K562 (cell line): ENCODE measurements at regions not wholly inside any gene's neighbourhood (a gene's known extent, or its start where the extent isn't known, plus 50 kb on each side); places are given as distances from the start of the nearest gene placed in this dataset.
"Not testable (repeated sequence)": the region's sequence is repeated elsewhere in the genome, so short reads cannot be mapped to it uniquely, and the experiment has no call there.

Source experiments
- ATAC-seq: fragments of 200-7000 bp; cut with Tn5 transposase; 3 replicates; pipeline ENCODE4 v1.9.1; 2020; ENCODE audit warnings: moderate library complexity
- BruUV-seq: library from RNA; stranded (reverse); fragments of 400-500 nt; replicated peaks from 2 replicates; lab custom pipeline; 2021; lab: Mats Ljungman, UMichigan
- CTCF ChIA-PET: fragments of 300-600 bp; formaldehyde crosslinking; extraction: SDS; loops from one replicate; lab custom pipeline; 2021; ENCODE audit warnings: low intra/inter-chr PET ratio; lab: Yijun Ruan, JAX
- POLR2A ChIA-PET: fragments of 300-600, 350-650 bp; sonication (Branson Sonifier 250); formaldehyde crosslinking; extraction: SDS; loops from one replicate; lab custom pipeline; 2021; ENCODE audit warnings: antibody characterized with exemption, inconsistent platforms; lab: Yijun Ruan, JAX
- DNase-seq, 4 experiments: peaks; one replicate each; pipeline versions ENCODE4 v3.0.0 to v3.0.0-alpha.2; 2011 to 2018; ENCODE audit warnings: low spot score in 3 of 4, mixed read lengths in 3 of 4; ENCODE audit errors: extremely low read depth in 1 of 4
- FAIRE-seq: peaks from 2 replicates; lab custom pipeline; 2011; peaks lifted over from hg19 to GRCh38; lab: Jason Lieb, UNC
- H2AFZ ChIP-seq: 2 replicates; pipeline ENCODE4 v1.6.0; 2011; ENCODE audit warnings: low read depth, low read length, control low read depth, inconsistent platforms
- H3K27ac ChIP-seq: fragments of 200-600 bp; 3 replicates; pipeline ENCODE4 v1.8.0; 2011; ENCODE audit warnings: low read depth, mild to moderate bottlenecking, control low read depth, inconsistent platforms, low read length, moderate library complexity, mixed read lengths; ENCODE audit errors: extremely low read depth
- H3K27me3 ChIP-seq, 2 experiments: fragments of 300-600 bp in 1 of 2; 2 replicates in 1 of 2; 3 replicates in 1 of 2; pipeline versions ENCODE4 v1.6.0 to v1.8.0; 2011; ENCODE audit warnings: inconsistent platforms in 2 of 2, low read length in 2 of 2, mild to moderate bottlenecking in 1 of 2, mixed read lengths in 1 of 2, moderate library complexity in 1 of 2; ENCODE audit not compliant: control insufficient read depth in 2 of 2, insufficient read depth in 2 of 2
- H3K36me3 ChIP-seq: fragments of 300-600 bp; 3 replicates; pipeline ENCODE4 v1.8.0; 2011; ENCODE audit warnings: mild to moderate bottlenecking, low read length, inconsistent platforms; ENCODE audit not compliant: control insufficient read depth, insufficient read depth
- H3K4me1 ChIP-seq, 2 experiments: fragments of 200-600 bp in 1 of 2; replicated peaks in 1 of 2; 2 replicates in 1 of 2; 3 replicates in 1 of 2; pipeline versions ENCODE4 v1.5.1 to v1.8.0; 2011; ENCODE audit warnings: inconsistent platforms in 2 of 2, low read length in 2 of 2, mild to moderate bottlenecking in 1 of 2, mixed read lengths in 1 of 2, moderate library complexity in 1 of 2; ENCODE audit not compliant: control insufficient read depth in 2 of 2, insufficient read depth in 2 of 2
- H3K4me2 ChIP-seq: 2 replicates; pipeline ENCODE4 v1.6.1; 2011; ENCODE audit warnings: low read length, control low read depth, inconsistent platforms, mixed read lengths; ENCODE audit not compliant: insufficient read depth
- H3K4me3 ChIP-seq: fragments of 200-600 bp; sonication (generic), shearing (Covaris generic); 2 replicates; pipeline ENCODE4 v1.5.1; 2016; ENCODE audit warnings: control low read depth, inconsistent platforms
- H3K79me2 ChIP-seq: fragments of 200-600 bp; 3 replicates; pipeline ENCODE4 v1.8.0; 2011; ENCODE audit warnings: low read length, inconsistent platforms; ENCODE audit not compliant: control insufficient read depth, insufficient read depth
- H3K9ac ChIP-seq, 2 experiments: 2 replicates each; pipeline versions ENCODE4 v1.6.0 to v1.6.1; 2011; ENCODE audit warnings: low read depth in 2 of 2, low read length in 2 of 2, control low read depth in 1 of 2, inconsistent platforms in 1 of 2, mild to moderate bottlenecking in 1 of 2, mixed read lengths in 1 of 2; ENCODE audit not compliant: insufficient read depth in 1 of 2
- H3K9me1 ChIP-seq: one replicate; pipeline ENCODE4 v1.6.0; 2011; ENCODE audit warnings: inconsistent platforms, mild to moderate bottlenecking, low read length, moderate library complexity; ENCODE audit not compliant: control insufficient read depth, insufficient read depth
- H3K9me3 ChIP-seq: replicated peaks from 2 replicates; pipeline ENCODE4 v1.5.1; 2011; ENCODE audit warnings: low read depth, low read length, inconsistent platforms; ENCODE audit not compliant: control insufficient read depth, insufficient read depth
- H4K20me1 ChIP-seq: replicated peaks from 2 replicates; pipeline ENCODE4 v1.6.1; 2011; ENCODE audit warnings: low read length, inconsistent platforms, mixed read lengths; ENCODE audit not compliant: control insufficient read depth, insufficient read depth
- CHD2 ChIP-seq: IDR thresholded peaks from 2 replicates; pipeline ENCODE4 v1.6.1; 2011; ENCODE audit warnings: low read depth, low read length
- WGBS: fragments of 100-300 bp; shearing (Covaris generic); methylation state at CpG from one replicate; pipeline ENCODE4 v1.1.6; 2016; ENCODE audit warnings: low coverage, mixed read lengths; ENCODE audit not compliant: insufficient coverage; ENCODE audit errors: missing lambda C conversion rate; 5-methylcytosine and 5-hydroxymethylcytosine counted together
- in situ Hi-C: fragments of 300-500 bp; cut with MboI; formaldehyde crosslinking; loops from 4 replicates; pipeline ENCODE4 v1.15.0; 2018; ENCODE audit warnings: inconsistent platforms, mixed read lengths
- intact Hi-C: fragments of 100-400 bp; cut with micrococcal nuclease; formaldehyde crosslinking; loops from 2 replicates; pipeline ENCODE4 v1.14.2; 2022

GRCh38 chr4:101694403-101694802 is 96.1 kb upstream of the BANK1 start:
- H3K4me2 ChIP-seq, FAIRE-seq, H3K36me3 ChIP-seq, DNase-seq, POLR2A ChIA-PET, H3K27ac ChIP-seq, H4K20me1 ChIP-seq, ATAC-seq, H2AFZ ChIP-seq, H3K9me3 ChIP-seq, H3K9ac ChIP-seq, in situ Hi-C loops, H3K27me3 ChIP-seq, BruUV-seq, H3K4me3 ChIP-seq, intact Hi-C loops, H3K9me1 ChIP-seq, CTCF ChIA-PET, H3K79me2 ChIP-seq, H3K4me1 ChIP-seq: not testable (repeated sequence)
- WGBS, result 0% methylated on average over 5 of the region's 5 CpGs

- intact Hi-C loops, result no loop called here
- H3K4me3 ChIP-seq, result no peak overlapping the region
- no peaks in the 10 kb centered on the region for H3K36me3 ChIP-seq
- no peaks in the 10 kb centered on the region for H3K27me3 ChIP-seq
- H3K9ac ChIP-seq, result no peak overlapping the region
- ChIA-PET CTCF (no interaction called here), POLR2A (no interaction called here)
- no peak for ATAC-seq
- no peak overlapping the region for H3K27ac ChIP-seq
- no TSS peak for BruUV-seq
- no peaks in the 10 kb centered on the region for H3K4me1 ChIP-seq
- H2AFZ ChIP-seq, result no peak overlapping the region
- H4K20me1 ChIP-seq, result no peaks in the 10 kb centered on the region
- WGBS, result 1% methylated on average over 6 of the region's 6 CpGs
- in situ Hi-C loops, result no loop called here
- H3K79me2 ChIP-seq, result no peaks in the 10 kb centered on the region
- no peaks in the 10 kb centered on the region for H3K9me1 ChIP-seq
- H3K4me2 ChIP-seq, result no peak overlapping the region
- no peak for FAIRE-seq
- no peaks in the 10 kb centered on the region for H3K9me3 ChIP-seq
- DNase-seq, result no peak
- no peak for TF ChIP-seq CHD2
Measured at GRCh38 chr4:101693842-101694398, 96.6 kb upstream of the BANK1 start.
